Thyroid gland (tissue), 4 donors: ENCODE measurements at regions not wholly inside any gene's neighbourhood (a gene's known extent, or its start where the extent isn't known, plus 50 kb on each side); places are given as distances from the start of the nearest gene placed in this dataset.
"Not testable (repeated sequence)": the region's sequence is repeated elsewhere in the genome, so short reads cannot be mapped to it uniquely, and the experiment has no call there.

Experiments used
- POLR2A ChIP-seq, 2 donors: fragments of 450-650 bp; IDR thresholded peaks; one replicate each; pipeline ENCODE4 v1.6.1; 2017; ENCODE audit warnings: antibody characterized with exemption in 2 of 2, mild to moderate bottlenecking in 2 of 2, moderate library complexity in 1 of 2
- TF ChIP-seq, protein P1 (sequence below), 6 experiments: fragments of 200-600 bp in 3 of 6; fragments of 450-650 bp in 3 of 6; sonication (generic) in 3 of 6; IDR thresholded peaks; one replicate each; pipeline ENCODE4 v1.5.1; 2016 to 2019; ENCODE audit warnings: antibody characterized with exemption in 6 of 6, mild to moderate bottlenecking in 2 of 6, inconsistent platforms in 1 of 6, moderate library complexity in 1 of 6

- TF ChIP-seq, protein P1, sequence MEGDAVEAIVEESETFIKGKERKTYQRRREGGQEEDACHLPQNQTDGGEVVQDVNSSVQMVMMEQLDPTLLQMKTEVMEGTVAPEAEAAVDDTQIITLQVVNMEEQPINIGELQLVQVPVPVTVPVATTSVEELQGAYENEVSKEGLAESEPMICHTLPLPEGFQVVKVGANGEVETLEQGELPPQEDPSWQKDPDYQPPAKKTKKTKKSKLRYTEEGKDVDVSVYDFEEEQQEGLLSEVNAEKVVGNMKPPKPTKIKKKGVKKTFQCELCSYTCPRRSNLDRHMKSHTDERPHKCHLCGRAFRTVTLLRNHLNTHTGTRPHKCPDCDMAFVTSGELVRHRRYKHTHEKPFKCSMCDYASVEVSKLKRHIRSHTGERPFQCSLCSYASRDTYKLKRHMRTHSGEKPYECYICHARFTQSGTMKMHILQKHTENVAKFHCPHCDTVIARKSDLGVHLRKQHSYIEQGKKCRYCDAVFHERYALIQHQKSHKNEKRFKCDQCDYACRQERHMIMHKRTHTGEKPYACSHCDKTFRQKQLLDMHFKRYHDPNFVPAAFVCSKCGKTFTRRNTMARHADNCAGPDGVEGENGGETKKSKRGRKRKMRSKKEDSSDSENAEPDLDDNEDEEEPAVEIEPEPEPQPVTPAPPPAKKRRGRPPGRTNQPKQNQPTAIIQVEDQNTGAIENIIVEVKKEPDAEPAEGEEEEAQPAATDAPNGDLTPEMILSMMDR (IDR thresholded peaks at IDR 0.05), result not testable (repeated sequence)
- not testable (repeated sequence) for TF ChIP-seq POLR2A (IDR thresholded peaks at IDR 0.05)
Measured at GRCh38 chr5:1576851-1577250, 53.1 kb upstream of the LPCAT1 start.
